GM12878 (cell line): ENCODE measurements at regions not wholly inside any gene's neighbourhood (a gene's known extent, or its start where the extent isn't known, plus 50 kb on each side); places are given as distances from the start of the nearest gene placed in this dataset.

Source experiments
- ATAC-seq: fragments of 200-7000 bp; cut with Tn5 transposase; 3 replicates; pipeline ENCODE4 v1.9.1; 2020; ENCODE audit warnings: mild to moderate bottlenecking, moderate library complexity
- BruUV-seq: library from RNA; stranded (reverse); fragments of 400-500 nt; replicated peaks from 2 replicates; lab custom pipeline; 2021; lab: Mats Ljungman, UMichigan
- CTCF ChIA-PET: fragments of 300-600 bp; sonication (Branson Sonifier 250); formaldehyde crosslinking; extraction: SDS; loops from one replicate; lab custom pipeline; 2021; ENCODE audit warnings: inconsistent platforms; lab: Yijun Ruan, JAX
- POLR2A ChIA-PET: fragments of 350-600 bp; formaldehyde crosslinking; extraction: SDS; loops from one replicate; lab custom pipeline; 2021; ENCODE audit warnings: inconsistent platforms; lab: Charles Lee
- RAD21 ChIA-PET: fragments of 300-600 bp; sonication (Branson Sonifier 250); formaldehyde crosslinking; loops from one replicate; lab custom pipeline; 2023; ENCODE audit warnings: antibody characterized with exemption; ENCODE audit not compliant: unreplicated experiment; lab: Charles Lee
- SMC1A ChIA-PET: fragments of 300-600 bp; sonication (Branson Sonifier 250); formaldehyde crosslinking; loops from one replicate; lab custom pipeline; 2023; ENCODE audit not compliant: unreplicated experiment, uncharacterized antibody; lab: Charles Lee
- DNase-seq: peaks from one replicate; pipeline ENCODE4 v3.0.0-alpha.2; 2011; ENCODE audit warnings: low read depth, low spot score
- FAIRE-seq: peaks from 3 replicates; lab custom pipeline; 2011; peaks lifted over from hg19 to GRCh38; lab: Jason Lieb, UNC
- H2AFZ ChIP-seq: 2 replicates; pipeline ENCODE4 v1.6.0; 2011; ENCODE audit warnings: low read depth, low read length, control low read depth; ENCODE audit not compliant: control insufficient read depth
- H3K27ac ChIP-seq: 2 replicates; pipeline ENCODE4 v1.5.1; 2011; ENCODE audit warnings: control low read depth; ENCODE audit not compliant: control insufficient read depth, insufficient read depth
- H3K27me3 ChIP-seq, 2 experiments: replicated peaks in 1 of 2; 2 replicates each; pipeline versions ENCODE4 v1.6.0 to v1.6.1; 2011; ENCODE audit warnings: low read length in 1 of 2; ENCODE audit not compliant: control insufficient read depth in 2 of 2, insufficient read depth in 2 of 2
- H3K36me3 ChIP-seq, 2 experiments: 2 replicates each; pipeline ENCODE4 v1.5.1; 2011; ENCODE audit warnings: low read length in 1 of 2; ENCODE audit not compliant: control insufficient read depth in 2 of 2, insufficient read depth in 2 of 2
- H3K4me1 ChIP-seq: 2 replicates; pipeline ENCODE4 v1.6.1; 2011; ENCODE audit warnings: mild to moderate bottlenecking, low read length, moderate library complexity, mixed read lengths; ENCODE audit not compliant: control insufficient read depth, insufficient read depth
- H3K4me2 ChIP-seq: 2 replicates; pipeline ENCODE4 v1.6.0; 2011; ENCODE audit warnings: control low read depth; ENCODE audit not compliant: control insufficient read depth, insufficient read depth
- H3K4me3 ChIP-seq: fragments of 200-600 bp; sonication (generic); 2 replicates; pipeline ENCODE4 v1.5.1; 2016
- H3K79me2 ChIP-seq: 2 replicates; pipeline ENCODE4 v1.6.0; 2011; ENCODE audit warnings: low read length; ENCODE audit not compliant: control insufficient read depth, insufficient read depth
- H3K9ac ChIP-seq: 2 replicates; pipeline ENCODE4 v1.8.0; 2011; ENCODE audit warnings: low read length, control low read depth, mixed read lengths; ENCODE audit not compliant: control insufficient read depth, insufficient read depth
- H3K9me3 ChIP-seq: replicated peaks from 3 replicates; pipeline ENCODE4 v1.5.1; 2011; ENCODE audit warnings: mild to moderate bottlenecking, low read length; ENCODE audit not compliant: control insufficient read depth, insufficient read depth
- H4K20me1 ChIP-seq: 2 replicates; pipeline ENCODE4 v1.6.0; 2011; ENCODE audit not compliant: control insufficient read depth, insufficient read depth
- ATF3 ChIP-seq: IDR thresholded peaks from 2 replicates; pipeline ENCODE4 v1.6.1; 2011; ENCODE audit warnings: low read depth, mild to moderate bottlenecking, low read length, moderate library complexity, borderline replicate concordance; ENCODE audit errors: extremely low read depth
- BACH1 ChIP-seq: fragments of 450-650 bp; IDR thresholded peaks from 2 replicates; pipeline ENCODE4 v1.6.1; 2017; ENCODE audit warnings: mild to moderate bottlenecking, borderline replicate concordance
- CEBPB ChIP-seq, 2 experiments: fragments of 150-350 bp in 1 of 2; IDR thresholded peaks; 2 replicates each; pipeline ENCODE4 v1.6.1; 2012 to 2014; ENCODE audit warnings: low read depth in 2 of 2, low read length in 2 of 2, borderline replicate concordance in 1 of 2, inconsistent platforms in 1 of 2
- CHD4 ChIP-seq: fragments of 200-600 bp; sonication (generic); IDR thresholded peaks from 2 replicates; pipeline ENCODE4 v1.6.1; 2016; ENCODE audit warnings: mild to moderate bottlenecking
- E2F8 ChIP-seq: fragments of 450-650 bp; IDR thresholded peaks from 2 replicates; pipeline ENCODE4 v1.6.1; 2018; ENCODE audit warnings: mild to moderate bottlenecking, low read depth, moderate library complexity; ENCODE audit not compliant: partially characterized antibody
- IKZF2 ChIP-seq, 2 experiments: fragments of 450-650 bp; IDR thresholded peaks; 2 replicates each; pipeline ENCODE4 v1.6.1; 2017; ENCODE audit warnings: mild to moderate bottlenecking in 2 of 2, moderate library complexity in 2 of 2
- MTA3 ChIP-seq: IDR thresholded peaks from 2 replicates; pipeline ENCODE4 v1.6.1; 2012; ENCODE audit warnings: low read length, inconsistent platforms, borderline replicate concordance
- NFXL1 ChIP-seq: fragments of 450-650 bp; IDR thresholded peaks from 2 replicates; pipeline ENCODE4 v1.6.1; 2017; ENCODE audit warnings: antibody characterized with exemption, mild to moderate bottlenecking, borderline replicate concordance
- NR2C1 ChIP-seq: fragments of 450-650 bp; IDR thresholded peaks from 2 replicates; pipeline ENCODE4 v1.6.1; 2017; ENCODE audit warnings: antibody characterized with exemption, mild to moderate bottlenecking, moderate library complexity
- POU2F2 ChIP-seq: IDR thresholded peaks from 3 replicates; pipeline ENCODE4 v1.6.1; 2011; ENCODE audit warnings: low read depth, mild to moderate bottlenecking, low read length, borderline replicate concordance
- REST ChIP-seq: IDR thresholded peaks from 2 replicates; pipeline ENCODE4 v1.6.1; 2012; ENCODE audit warnings: mild to moderate bottlenecking, low read depth, low read length
- SIX5 ChIP-seq: IDR thresholded peaks from 2 replicates; pipeline ENCODE4 v1.6.1; 2011; ENCODE audit warnings: mild to moderate bottlenecking, low read depth, low read length, moderate library complexity; ENCODE audit not compliant: severe bottlenecking
- SMAD5 ChIP-seq: IDR thresholded peaks from 2 replicates; pipeline ENCODE4 v1.6.1; 2016; ENCODE audit warnings: antibody characterized with exemption, low read depth
- YBX1 ChIP-seq: fragments of 450-650 bp; IDR thresholded peaks from 2 replicates; pipeline ENCODE4 v1.6.1; 2016; ENCODE audit warnings: antibody characterized with exemption
- ZNF274 ChIP-seq: IDR thresholded peaks from one replicate; pipeline ENCODE4 v1.8.0; 2011; ENCODE audit not compliant: insufficient read length, insufficient read depth
- ZZZ3 ChIP-seq: IDR thresholded peaks from 2 replicates; pipeline ENCODE4 v1.6.1; 2011; ENCODE audit warnings: low read depth; ENCODE audit not compliant: control insufficient read depth, insufficient read length
- WGBS: methylation state at CpG from one replicate; pipeline ENCODE4 v1.1.6; 2016; ENCODE audit warnings: low lambda C conversion rate; ENCODE audit not compliant: insufficient replicate concordance, insufficient coverage; ENCODE audit errors: missing lambda C conversion rate; 5-methylcytosine and 5-hydroxymethylcytosine counted together
- in situ Hi-C: fragments of 300-500 bp; cut with MboI; formaldehyde crosslinking; loops from 9 replicates; pipeline ENCODE4 v1.14.3; 2018; ENCODE audit warnings: mixed read lengths
- intact Hi-C: fragments of 100-400 bp; cut with micrococcal nuclease; formaldehyde crosslinking; loops from one replicate; pipeline ENCODE4 v1.14.2; 2022; ENCODE audit not compliant: unreplicated experiment

- ATAC-seq (no peak), FAIRE-seq (no peak), DNase-seq (no peak)
- in situ Hi-C loops: no loop called here
- H3K4me3 ChIP-seq: no peak overlapping the region
- intact Hi-C loops: no loop called here
- 44% methylated on average over 3 of the region's 3 CpGs for WGBS
- H3K27me3 ChIP-seq: no peaks in the 10 kb centered on the region
- no peaks in the 10 kb centered on the region for H4K20me1 ChIP-seq
- H3K9me3 ChIP-seq: no peaks in the 10 kb centered on the region
- H3K4me1 ChIP-seq: no peaks in the 10 kb centered on the region
- ChIA-PET CTCF (interaction anchor here (1.4 kb wide), 1 partner anchor 8 kb away, joined by 3 read pairs; no protein-coding TSS in a partner anchor), SMC1A (interaction anchor here (0.7 kb wide), 1 partner anchor 672 kb away, joined by 3 read pairs; no protein-coding TSS in a partner anchor), RAD21 (interaction anchor here (1.0 kb wide), 1 partner anchor 38 kb away, joined by 3 read pairs; no protein-coding TSS in a partner anchor), POLR2A (no interaction called here)
- no peak overlapping the region for H3K9ac ChIP-seq
- H3K79me2 ChIP-seq: no peaks in the 10 kb centered on the region
- BruUV-seq: no TSS peak
- H2AFZ ChIP-seq: no peak overlapping the region
- no peak overlapping the region for H3K4me2 ChIP-seq
- H3K27ac ChIP-seq: no peak overlapping the region
- H3K36me3 ChIP-seq: no peaks in the 10 kb centered on the region
- TF ChIP-seq ZZZ3 (no peak), NFXL1 (no peak), SMAD5 (no peak), IKZF2 (IDR thresholded peaks at IDR 0.05) (no peak), POU2F2 (no peak), YBX1 (no peak), BACH1 (no peak), E2F8 (no peak), REST (no peak), NR2C1 (no peak), CEBPB (IDR thresholded peaks at IDR 0.05; ENCODE audit: borderline replicate concordance in 1 of 2, low read depth in 2 of 2, low read length in 2 of 2) (no peak), ATF3 (no peak), SIX5 (no peak), ZNF274 (no peak), MTA3 (no peak), CHD4 (no peak)
These were observed 254.7 kb upstream of the OBI1 start for GRCh38 chr13:78913656-78914055.
